GM23338 (cell line): ENCODE measurements at regions not wholly inside any gene's neighbourhood (a gene's known extent, or its start where the extent isn't known, plus 50 kb on each side); places are given as distances from the start of the nearest gene placed in this dataset.

ENCODE experiments used
- ATAC-seq: fragments of 200-7000 bp; cut with Tn5 transposase; 3 replicates; pipeline ENCODE4 v1.9.1; 2020
- DNase-seq: peaks from one replicate; pipeline ENCODE4 v3.0.0-alpha.2; 2015; ENCODE audit warnings: low spot score
- H2AFZ ChIP-seq: fragments of 200-600 bp; sonication (generic); 2 replicates; pipeline ENCODE4 v1.8.0; 2016; ENCODE audit warnings: antibody characterized with exemption, mild to moderate bottlenecking, moderate library complexity
- H3F3A ChIP-seq: fragments of 200-600 bp; sonication (generic); replicated peaks from 2 replicates; pipeline ENCODE4 v1.8.0; 2017; ENCODE audit warnings: antibody characterized with exemption, mixed run types, low read depth
- H3K27ac ChIP-seq: fragments of 200-600 bp; sonication (generic); 2 replicates; pipeline ENCODE4 v1.6.1; 2016; ENCODE audit warnings: low read depth
- H3K27me3 ChIP-seq: fragments of 200-600 bp; sonication (generic); 2 replicates; pipeline ENCODE4 v1.8.0; 2016; ENCODE audit warnings: mild to moderate bottlenecking, mixed run types, moderate library complexity; ENCODE audit not compliant: insufficient read depth
- H3K36me3 ChIP-seq: fragments of 200-600 bp; sonication (generic); 2 replicates; pipeline ENCODE4 v1.8.0; 2016; ENCODE audit warnings: mild to moderate bottlenecking; ENCODE audit not compliant: insufficient read depth
- H3K4me1 ChIP-seq: fragments of 200-600 bp; sonication (generic); 2 replicates; pipeline ENCODE4 v1.8.0; 2016; ENCODE audit warnings: mild to moderate bottlenecking, moderate library complexity; ENCODE audit not compliant: insufficient read depth
- H3K4me2 ChIP-seq: fragments of 200-600 bp; sonication (generic); 2 replicates; pipeline ENCODE4 v1.7.1; 2017; ENCODE audit warnings: mixed run types
- H3K4me3 ChIP-seq: fragments of 200-600 bp; sonication (generic); 2 replicates; pipeline ENCODE4 v1.6.1; 2016; ENCODE audit warnings: mixed run types
- H3K79me2 ChIP-seq: fragments of 200-600 bp; sonication (generic); replicated peaks from 2 replicates; pipeline ENCODE4 v1.8.0; 2017; ENCODE audit warnings: mild to moderate bottlenecking; ENCODE audit not compliant: insufficient read depth
- H3K9me2 ChIP-seq: fragments of 200-600 bp; sonication (generic); 2 replicates; pipeline ENCODE4 v1.8.0; 2017; ENCODE audit not compliant: insufficient read depth
- H4K20me1 ChIP-seq: fragments of 200-600 bp; sonication (generic); replicated peaks from 2 replicates; pipeline ENCODE4 v1.8.0; 2017; ENCODE audit warnings: mild to moderate bottlenecking; ENCODE audit not compliant: insufficient read depth
- H3K27ac Mint-ChIP-seq: 2 replicates; pipeline ENCODE4 v1.8.0; 2020; ENCODE audit warnings: inconsistent platforms, mild to moderate bottlenecking, moderate library complexity, mixed read lengths
- H3K27me3 Mint-ChIP-seq: 3 replicates; pipeline ENCODE4 v1.8.0; 2022; ENCODE audit warnings: low read depth, mild to moderate bottlenecking, moderate library complexity, mixed read lengths, inconsistent platforms; ENCODE audit not compliant: insufficient read depth, poor library complexity
- H3K36me3 Mint-ChIP-seq: 3 replicates; pipeline ENCODE4 v1.8.0; 2021; ENCODE audit warnings: low read depth, mild to moderate bottlenecking, inconsistent platforms, moderate library complexity, mixed read lengths
- H3K4me1 Mint-ChIP-seq: 3 replicates; pipeline ENCODE4 v1.8.0; 2020; ENCODE audit warnings: mild to moderate bottlenecking, inconsistent platforms, mixed read lengths
- H3K4me3 Mint-ChIP-seq: 3 replicates; pipeline ENCODE4 v1.8.0; 2021; ENCODE audit warnings: moderate library complexity, mild to moderate bottlenecking, inconsistent platforms, mixed read lengths
- H3K9me3 Mint-ChIP-seq: 3 replicates; pipeline ENCODE4 v1.8.0; 2020; ENCODE audit warnings: moderate library complexity, mild to moderate bottlenecking, inconsistent platforms, mixed read lengths
- CREB1 ChIP-seq: fragments of 250-450 bp; sonication (Bioruptor Pico); IDR thresholded peaks from 2 replicates; pipeline ENCODE4 v1.5.0; 2020; ENCODE audit warnings: low read depth, mild to moderate bottlenecking, moderate library complexity
- CTCF ChIP-seq, 2 experiments: fragments of 200-600 bp in 1 of 2; sonication (generic) in 1 of 2; conservative IDR thresholded peaks; 2 replicates each; pipeline versions ENCODE4 v1.5.1 to v1.6.1; 2016 to 2017; ENCODE audit warnings: antibody characterized with exemption in 2 of 2, low read depth in 2 of 2, mild to moderate bottlenecking in 2 of 2, moderate library complexity in 1 of 2
- JUNB ChIP-seq: IDR thresholded peaks from one replicate; pipeline ENCODE4 v1.6.1; 2016; ENCODE audit warnings: antibody characterized with exemption; ENCODE audit not compliant: unreplicated experiment
- ZNF114 ChIP-seq: fragments of 250-450 bp; sonication (Bioruptor Pico); IDR thresholded peaks from 2 replicates; pipeline ENCODE4 v1.5.0; 2020; ENCODE audit warnings: mild to moderate bottlenecking, moderate library complexity
- ZNF331 ChIP-seq: fragments of 250-450 bp; sonication (Bioruptor Pico); IDR thresholded peaks from 2 replicates; pipeline ENCODE4 v1.5.0; 2020; ENCODE audit warnings: low read depth, mild to moderate bottlenecking, moderate library complexity
- TF ChIP-seq, protein P1 (sequence below): fragments of 250-450 bp; sonication (Bioruptor Pico); IDR thresholded peaks from 2 replicates; pipeline ENCODE4 v1.5.0; 2020; ENCODE audit warnings: mild to moderate bottlenecking, moderate library complexity

DNA sequence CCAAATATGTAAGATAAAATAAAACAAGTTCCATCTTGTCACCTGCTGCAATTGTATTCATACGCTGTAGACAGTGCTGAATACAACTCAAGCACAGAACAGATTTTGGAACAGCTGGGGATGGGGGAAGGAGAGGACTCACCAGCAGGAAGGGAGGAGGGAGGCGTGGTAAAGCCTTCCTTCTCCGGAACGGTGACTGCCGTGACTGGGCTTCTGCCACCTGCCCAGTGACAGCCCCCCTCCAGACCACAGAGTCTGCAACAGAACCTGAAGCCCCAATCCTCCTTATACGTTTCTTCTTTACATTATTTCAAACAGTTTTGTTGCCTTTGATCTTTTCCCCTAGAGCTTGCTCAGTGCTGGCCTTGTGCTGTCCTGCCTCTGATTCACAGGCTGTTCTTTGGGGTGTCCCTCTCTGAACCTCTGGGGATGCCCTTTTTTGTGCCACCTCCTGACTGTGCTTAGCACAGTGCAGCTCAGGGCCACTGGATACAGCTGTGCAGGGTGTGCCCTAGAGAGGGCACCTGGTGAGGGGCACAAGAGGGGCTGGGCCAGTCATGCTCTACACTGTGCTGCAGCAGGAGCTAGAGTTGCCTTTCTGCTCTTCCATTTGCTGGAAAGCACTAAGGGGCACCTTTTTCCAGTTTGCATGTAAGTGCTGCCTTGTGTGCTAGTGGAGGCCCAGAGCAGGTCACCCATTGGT, 213.0 kb downstream of the ZIC5 start:
- ATAC-seq = no peak
- no peak overlapping the region for H3K4me3 Mint-ChIP-seq
- no peaks in the 10 kb centered on the region for H4K20me1 ChIP-seq
- TF ChIP-seq CTCF (conservative IDR thresholded peaks at IDR 0.05; ENCODE audit: low read depth in 2 of 2) (no peak), ZNF331 (no peak), JUNB (no peak)
- no peak overlapping the region for H3K4me2 ChIP-seq
- H3K4me3 ChIP-seq = no peak overlapping the region
- no peak for DNase-seq
- peaks cover 8% of the 10 kb centered on the region for H3K27me3 Mint-ChIP-seq
- peaks cover 67% of the 10 kb centered on the region for H3K36me3 Mint-ChIP-seq
- no peaks in the 10 kb centered on the region for H3K79me2 ChIP-seq
- no peaks in the 10 kb centered on the region for H3K36me3 ChIP-seq
- no peak overlapping the region for H3K27ac ChIP-seq
- H3K4me1 Mint-ChIP-seq = peaks cover 18% of the 10 kb centered on the region; the same call in 2 of the 3 replicates
- no peaks in the 10 kb centered on the region for H3K9me2 ChIP-seq
- H3K27ac Mint-ChIP-seq = no peak overlapping the region
- no peaks in the 10 kb centered on the region for H3K27me3 ChIP-seq
- H3F3A ChIP-seq = no peaks in the 10 kb centered on the region
- H2AFZ ChIP-seq = no peak overlapping the region
- peaks cover 43% of the 10 kb centered on the region for H3K9me3 Mint-ChIP-seq
- no peaks in the 10 kb centered on the region for H3K4me1 ChIP-seq

DNA sequence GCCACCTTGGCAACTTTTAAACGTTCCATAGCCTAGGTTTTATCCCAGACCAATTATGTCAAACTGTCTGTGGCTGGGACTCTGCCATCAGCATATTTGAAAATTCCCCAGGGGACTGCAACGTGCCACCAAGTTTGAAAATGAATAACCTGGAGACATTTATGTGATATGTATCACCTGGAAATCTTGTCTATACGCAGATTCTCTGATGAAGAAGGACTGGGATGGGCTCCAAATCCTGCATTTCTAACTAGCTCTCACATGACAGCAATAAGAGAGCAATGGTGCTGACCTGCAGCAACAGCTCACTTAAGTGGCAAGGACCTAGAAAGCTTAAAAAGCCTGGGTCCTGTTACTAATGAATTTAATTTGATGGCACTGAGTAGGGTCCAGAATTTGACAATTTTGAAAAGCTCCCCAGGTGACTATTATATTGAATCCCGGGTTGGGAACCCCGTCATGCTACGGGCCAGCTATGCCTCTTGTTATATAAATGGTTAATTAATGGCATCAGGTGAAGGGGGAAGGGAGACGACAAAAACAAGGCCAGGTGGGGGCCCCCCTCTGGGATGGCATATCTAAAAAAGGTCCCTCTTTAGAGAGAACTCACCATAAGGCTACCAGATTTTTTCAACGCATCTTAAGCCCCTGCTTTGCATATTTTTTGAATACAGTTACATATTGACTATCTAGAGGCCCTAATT, 213.7 kb downstream of the ZIC5 start:
- H3K36me3 Mint-ChIP-seq = peaks cover 62% of the 10 kb centered on the region
- ATAC-seq = no peak
- Histone ChIP-seq H4K20me1 (no peaks in the 10 kb centered on the region), H3K79me2 (no peaks in the 10 kb centered on the region), H3K27me3 (no peaks in the 10 kb centered on the region), H3F3A (no peaks in the 10 kb centered on the region), H3K36me3 (no peaks in the 10 kb centered on the region), H2AFZ (no peak overlapping the region), H3K4me3 (no peak overlapping the region), H3K27ac (no peak overlapping the region), H3K4me1 (no peaks in the 10 kb centered on the region), H3K4me2 (no peak overlapping the region), H3K9me2 (no peaks in the 10 kb centered on the region)
- TF ChIP-seq CREB1 (CRISPR knock-in tag) (no peak), ZNF114 (CRISPR knock-in tag) (no peak)
- TF ChIP-seq, protein P1, sequence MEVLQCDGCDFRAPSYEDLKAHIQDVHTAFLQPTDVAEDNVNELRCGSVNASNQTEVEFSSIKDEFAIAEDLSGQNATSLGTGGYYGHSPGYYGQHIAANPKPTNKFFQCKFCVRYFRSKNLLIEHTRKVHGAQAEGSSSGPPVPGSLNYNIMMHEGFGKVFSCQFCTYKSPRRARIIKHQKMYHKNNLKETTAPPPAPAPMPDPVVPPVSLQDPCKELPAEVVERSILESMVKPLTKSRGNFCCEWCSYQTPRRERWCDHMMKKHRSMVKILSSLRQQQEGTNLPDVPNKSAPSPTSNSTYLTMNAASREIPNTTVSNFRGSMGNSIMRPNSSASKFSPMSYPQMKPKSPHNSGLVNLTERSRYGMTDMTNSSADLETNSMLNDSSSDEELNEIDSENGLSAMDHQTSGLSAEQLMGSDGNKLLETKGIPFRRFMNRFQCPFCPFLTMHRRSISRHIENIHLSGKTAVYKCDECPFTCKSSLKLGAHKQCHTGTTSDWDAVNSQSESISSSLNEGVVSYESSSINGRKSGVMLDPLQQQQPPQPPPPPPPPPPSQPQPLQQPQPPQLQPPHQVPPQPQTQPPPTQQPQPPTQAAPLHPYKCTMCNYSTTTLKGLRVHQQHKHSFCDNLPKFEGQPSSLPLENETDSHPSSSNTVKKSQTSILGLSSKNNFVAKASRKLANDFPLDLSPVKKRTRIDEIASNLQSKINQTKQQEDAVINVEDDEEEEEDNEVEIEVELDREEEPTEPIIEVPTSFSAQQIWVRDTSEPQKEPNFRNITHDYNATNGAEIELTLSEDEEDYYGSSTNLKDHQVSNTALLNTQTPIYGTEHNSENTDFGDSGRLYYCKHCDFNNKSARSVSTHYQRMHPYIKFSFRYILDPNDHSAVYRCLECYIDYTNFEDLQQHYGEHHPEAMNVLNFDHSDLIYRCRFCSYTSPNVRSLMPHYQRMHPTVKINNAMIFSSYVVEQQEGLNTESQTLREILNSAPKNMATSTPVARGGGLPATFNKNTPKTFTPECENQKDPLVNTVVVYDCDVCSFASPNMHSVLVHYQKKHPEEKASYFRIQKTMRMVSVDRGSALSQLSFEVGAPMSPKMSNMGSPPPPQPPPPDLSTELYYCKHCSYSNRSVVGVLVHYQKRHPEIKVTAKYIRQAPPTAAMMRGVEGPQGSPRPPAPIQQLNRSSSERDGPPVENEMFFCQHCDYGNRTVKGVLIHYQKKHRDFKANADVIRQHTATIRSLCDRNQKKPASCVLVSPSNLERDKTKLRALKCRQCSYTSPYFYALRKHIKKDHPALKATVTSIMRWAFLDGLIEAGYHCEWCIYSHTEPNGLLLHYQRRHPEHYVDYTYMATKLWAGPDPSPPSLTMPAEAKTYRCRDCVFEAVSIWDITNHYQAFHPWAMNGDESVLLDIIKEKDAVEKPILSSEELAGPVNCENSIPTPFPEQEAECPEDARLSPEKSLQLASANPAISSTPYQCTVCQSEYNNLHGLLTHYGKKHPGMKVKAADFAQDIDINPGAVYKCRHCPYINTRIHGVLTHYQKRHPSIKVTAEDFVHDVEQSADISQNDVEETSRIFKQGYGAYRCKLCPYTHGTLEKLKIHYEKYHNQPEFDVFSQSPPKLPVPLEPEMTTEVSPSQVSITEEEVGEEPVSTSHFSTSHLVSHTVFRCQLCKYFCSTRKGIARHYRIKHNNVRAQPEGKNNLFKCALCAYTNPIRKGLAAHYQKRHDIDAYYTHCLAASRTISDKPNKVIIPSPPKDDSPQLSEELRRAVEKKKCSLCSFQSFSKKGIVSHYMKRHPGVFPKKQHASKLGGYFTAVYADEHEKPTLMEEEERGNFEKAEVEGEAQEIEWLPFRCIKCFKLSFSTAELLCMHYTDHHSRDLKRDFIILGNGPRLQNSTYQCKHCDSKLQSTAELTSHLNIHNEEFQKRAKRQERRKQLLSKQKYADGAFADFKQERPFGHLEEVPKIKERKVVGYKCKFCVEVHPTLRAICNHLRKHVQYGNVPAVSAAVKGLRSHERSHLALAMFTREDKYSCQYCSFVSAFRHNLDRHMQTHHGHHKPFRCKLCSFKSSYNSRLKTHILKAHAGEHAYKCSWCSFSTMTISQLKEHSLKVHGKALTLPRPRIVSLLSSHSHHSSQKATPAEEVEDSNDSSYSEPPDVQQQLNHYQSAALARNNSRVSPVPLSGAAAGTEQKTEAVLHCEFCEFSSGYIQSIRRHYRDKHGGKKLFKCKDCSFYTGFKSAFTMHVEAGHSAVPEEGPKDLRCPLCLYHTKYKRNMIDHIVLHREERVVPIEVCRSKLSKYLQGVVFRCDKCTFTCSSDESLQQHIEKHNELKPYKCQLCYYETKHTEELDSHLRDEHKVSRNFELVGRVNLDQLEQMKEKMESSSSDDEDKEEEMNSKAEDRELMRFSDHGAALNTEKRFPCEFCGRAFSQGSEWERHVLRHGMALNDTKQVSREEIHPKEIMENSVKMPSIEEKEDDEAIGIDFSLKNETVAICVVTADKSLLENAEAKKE (CRISPR knock-in tag) = no peak
- H3K4me3 Mint-ChIP-seq = no peak overlapping the region
- H3K9me3 Mint-ChIP-seq = peaks cover 43% of the 10 kb centered on the region
- peaks cover 18% of the 10 kb centered on the region; the same call in 2 of the 3 replicates for H3K4me1 Mint-ChIP-seq
- peaks cover 11% of the 10 kb centered on the region for H3K27me3 Mint-ChIP-seq
- H3K27ac Mint-ChIP-seq = no peak overlapping the region
- DNase-seq = no peak
